GM19372 (cell line): ENCODE measurements at regions not wholly inside any gene's neighbourhood (a gene's known extent, or its start where the extent isn't known, plus 50 kb on each side); places are given as distances from the start of the nearest gene placed in this dataset.

Experiments used
- ATAC-seq: cut with Tn5 transposase; IDR thresholded peaks from one replicate; pipeline ENCODE4 v1.9.1; 2021; ENCODE audit warnings: mild to moderate bottlenecking, low read depth, moderate library complexity; ENCODE audit not compliant: unreplicated experiment

DNA sequence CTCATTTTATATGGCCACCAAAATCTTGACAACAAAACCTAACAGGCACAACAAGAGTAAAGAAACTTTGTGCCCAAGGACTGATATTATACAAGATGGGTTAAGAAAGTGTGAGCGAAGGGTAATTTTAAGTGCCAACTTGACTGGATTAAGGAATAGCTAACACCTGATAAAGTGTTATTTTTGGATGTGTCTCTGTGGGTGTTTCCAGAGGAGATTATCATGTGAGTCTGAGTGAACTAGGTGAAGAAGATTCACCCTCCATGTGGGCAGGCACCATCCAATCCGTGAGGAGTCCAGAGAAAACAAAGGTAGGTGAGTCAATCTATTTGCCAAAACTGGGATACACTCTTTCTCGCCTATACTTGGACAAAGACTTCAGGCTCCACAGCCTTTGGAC is 461.6 kb downstream of the ETS1 start:
- ATAC-seq = no peak

GRCh38 chr11:128116885-128117284 is 470.5 kb downstream of the ETS1 start:
- no peak for ATAC-seq

DNA sequence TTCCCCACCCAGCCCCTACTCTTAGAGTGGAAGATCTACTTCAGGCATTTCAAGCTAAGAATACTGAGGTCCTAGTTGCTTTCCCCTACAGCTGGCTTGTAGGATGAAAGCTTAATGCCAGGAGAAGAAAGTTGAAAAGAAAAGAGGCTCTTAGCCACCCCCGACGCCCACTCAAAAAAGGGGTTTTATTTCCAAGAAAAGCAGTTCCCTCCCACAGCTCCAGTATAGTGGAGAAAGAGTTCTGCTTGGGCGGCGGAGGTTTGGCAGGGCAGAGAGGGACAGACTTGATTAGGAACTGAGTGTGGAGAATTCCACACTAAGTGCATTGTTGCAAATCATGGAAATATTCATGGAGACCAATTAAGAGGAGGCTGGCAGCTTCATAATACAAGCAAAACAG is 470.9 kb downstream of the ETS1 start:
- ATAC-seq = no peak

DNA sequence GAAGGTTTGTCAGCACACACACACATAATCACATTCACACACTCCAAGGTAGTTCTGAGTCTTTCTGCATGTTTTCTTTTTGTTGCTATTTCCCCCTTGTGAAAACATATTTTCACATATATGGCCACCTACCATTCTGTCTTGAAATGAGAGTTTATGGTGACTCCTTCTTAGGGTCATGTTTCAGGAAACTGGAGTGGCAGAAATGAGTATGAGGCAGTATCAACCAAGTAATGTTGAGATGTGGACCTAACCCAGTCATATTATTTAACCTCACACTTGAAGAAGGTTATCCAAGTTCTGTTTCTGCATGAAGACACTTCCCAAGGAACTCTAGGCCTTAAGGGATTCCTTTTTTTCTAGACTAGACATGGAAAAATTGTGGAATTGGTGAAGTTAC is 481.4 kb downstream of the ETS1 start:
- ATAC-seq = no peak

DNA sequence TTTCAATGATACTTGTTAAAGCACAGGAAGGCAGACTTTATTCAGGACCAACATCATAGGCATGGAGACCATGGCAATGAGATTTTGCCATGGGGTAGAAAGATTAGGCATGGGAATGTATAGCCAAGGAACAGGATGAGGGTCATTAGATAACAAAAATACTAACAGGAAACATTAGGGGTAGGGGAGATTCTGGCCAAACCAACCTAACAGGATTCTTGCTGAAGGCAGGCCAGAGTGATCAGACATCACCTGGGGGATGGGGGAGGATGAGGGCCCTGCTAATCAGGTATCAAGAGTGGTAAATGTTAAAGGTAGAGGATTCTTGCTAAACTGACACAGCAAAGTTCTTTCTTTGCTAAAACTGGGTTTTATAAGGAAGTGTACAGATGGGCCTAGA is 481.8 kb downstream of the ETS1 start:
- ATAC-seq = no peak

DNA sequence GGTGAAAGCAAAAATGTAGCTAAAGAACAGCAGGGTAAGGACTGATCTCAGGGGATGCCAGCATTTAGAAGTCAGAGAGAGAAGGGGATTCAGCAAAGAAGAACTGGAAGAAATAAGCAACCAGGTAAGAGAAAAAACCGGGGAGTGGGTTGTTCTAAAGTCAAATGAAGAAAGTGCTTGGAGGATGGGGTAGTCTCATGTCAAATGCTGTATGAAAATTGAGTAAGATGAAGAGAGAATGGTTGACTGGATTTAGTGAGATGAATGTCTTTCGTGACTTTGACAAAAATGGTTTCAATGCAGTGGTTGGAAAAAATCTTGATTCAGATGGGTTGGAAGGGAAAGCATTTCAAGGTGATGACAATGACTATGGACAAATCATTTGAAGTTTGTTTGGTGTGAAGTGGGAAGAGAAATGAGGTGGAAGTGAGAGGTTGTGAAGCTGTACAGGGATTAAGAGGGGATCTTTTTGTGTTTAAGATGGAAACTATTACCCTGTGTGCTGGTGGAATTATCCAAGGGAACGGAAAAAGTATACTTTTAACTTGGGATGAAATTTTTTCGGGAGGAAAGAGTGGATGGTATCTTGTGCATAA is 484.0 kb downstream of the ETS1 start:
- ATAC-seq = no peak

- no peak for ATAC-seq
These were observed 488.6 kb downstream of the ETS1 start for GRCh38 chr11:128098781-128099180.

DNA sequence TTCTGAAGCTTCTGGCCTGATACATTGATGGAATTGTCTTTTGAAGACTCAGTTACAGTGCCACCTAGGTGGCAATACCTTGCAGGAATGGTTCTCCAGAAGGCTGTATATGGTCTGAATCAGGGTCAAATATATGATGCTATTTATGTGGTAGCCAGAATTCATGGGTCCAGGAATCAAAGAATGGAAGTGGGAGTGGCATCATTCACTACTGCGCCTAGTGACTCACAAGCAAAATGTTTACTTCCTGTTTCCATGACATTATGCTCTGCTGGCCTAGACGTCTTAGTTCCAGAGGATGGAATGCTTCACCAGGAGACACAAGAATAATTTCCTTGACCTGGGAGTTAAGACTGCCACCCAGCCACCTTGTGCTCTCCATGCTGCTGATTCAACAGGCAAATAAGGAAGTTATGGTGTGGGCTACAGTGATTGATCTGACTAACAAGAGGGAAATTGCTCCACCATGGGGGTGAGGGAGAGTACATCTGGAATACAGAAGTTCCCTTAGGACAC is 491.8 kb downstream of the ETS1 start:
- no peak for ATAC-seq

DNA sequence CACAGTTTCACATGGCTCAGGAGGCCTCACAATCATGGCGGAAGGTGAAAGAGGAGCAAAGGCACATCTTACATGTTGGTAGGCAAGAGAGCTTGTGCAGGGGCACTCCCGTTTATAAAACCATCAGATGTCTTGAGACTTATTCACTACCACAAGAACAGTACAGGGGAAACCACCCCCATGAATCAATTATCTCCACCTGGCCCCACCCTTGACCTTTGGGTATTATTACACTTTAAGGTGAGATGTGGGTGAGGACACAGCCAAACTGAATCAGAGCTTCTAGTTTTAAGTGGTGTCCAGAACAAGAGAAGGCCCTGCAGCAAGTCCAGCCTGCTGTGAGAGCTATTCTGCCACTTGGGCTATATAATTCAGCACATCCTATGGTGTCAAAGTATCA is 493.7 kb downstream of the ETS1 start:
- no peak for ATAC-seq

DNA sequence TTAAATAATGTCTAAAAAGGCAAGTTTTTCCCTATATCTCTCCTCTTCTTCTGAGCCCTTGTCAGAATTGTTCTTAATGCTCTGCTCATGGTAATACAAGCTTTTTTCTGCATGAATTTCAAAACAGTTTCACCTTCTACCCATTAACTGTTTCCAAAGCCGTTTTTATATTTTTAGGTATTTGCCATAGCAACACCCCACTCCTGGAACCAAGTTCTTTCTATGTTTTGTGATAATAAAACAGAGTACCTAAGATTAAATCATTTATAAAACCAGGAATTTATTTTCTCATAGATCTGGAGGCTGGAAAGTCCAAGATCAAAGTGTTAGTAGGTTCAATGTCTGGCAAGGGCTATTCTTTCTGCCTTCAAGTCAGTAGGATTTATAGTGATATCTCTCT is 497.4 kb downstream of the ETS1 start:
- no peak for ATAC-seq

- no peak for ATAC-seq
These were observed 500.6 kb downstream of the ETS1 start for GRCh38 chr11:128086794-128087193.

DNA sequence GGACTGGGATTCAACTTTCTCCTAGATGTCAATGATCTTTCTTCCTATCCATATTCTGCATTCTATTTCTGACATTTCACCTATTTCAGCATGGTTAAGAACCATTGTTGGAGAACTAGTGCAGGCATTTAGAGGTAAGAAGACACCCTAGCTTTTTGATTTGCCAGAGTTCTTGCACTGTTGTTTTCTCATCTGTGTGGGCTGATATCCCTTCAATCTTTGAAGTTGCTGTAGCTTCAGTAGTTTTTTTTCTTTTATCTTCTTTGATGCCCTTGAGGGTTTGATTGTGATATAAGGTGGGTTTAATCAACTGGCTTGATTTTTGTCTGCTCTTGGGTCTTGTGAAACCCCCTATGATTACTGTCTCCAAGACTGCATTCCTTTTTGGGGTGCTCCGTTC is 502.1 kb downstream of the ETS1 start:
- no peak for ATAC-seq

DNA sequence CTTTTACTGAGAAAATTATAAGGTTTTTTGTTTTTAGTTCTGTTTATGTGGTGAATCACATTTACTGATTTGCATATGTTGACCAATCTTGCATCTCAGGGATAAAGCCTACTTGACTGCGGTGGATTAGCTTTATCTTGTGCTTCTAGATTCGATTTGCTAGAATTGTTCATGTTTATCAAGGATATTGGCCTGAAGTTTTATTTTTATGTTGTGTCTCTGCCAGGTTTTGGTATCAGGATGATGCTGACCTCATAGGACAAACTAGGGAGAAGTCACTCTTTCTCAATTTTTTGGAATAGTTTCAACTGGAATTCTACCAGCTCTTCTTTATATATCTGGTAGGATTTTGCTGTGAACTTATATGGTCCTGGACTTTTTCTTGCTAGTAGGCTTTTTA is 504.8 kb downstream of the ETS1 start:
- ATAC-seq = no peak

GRCh38 chr11:128069665-128070064 is 517.7 kb downstream of the ETS1 start:
- no peak for ATAC-seq

- no peak for ATAC-seq
These were observed 519.6 kb downstream of the ETS1 start for GRCh38 chr11:128067780-128068179.

- ATAC-seq = no peak
These were observed 521.0 kb downstream of the ETS1 start for GRCh38 chr11:128066399-128066798.

DNA sequence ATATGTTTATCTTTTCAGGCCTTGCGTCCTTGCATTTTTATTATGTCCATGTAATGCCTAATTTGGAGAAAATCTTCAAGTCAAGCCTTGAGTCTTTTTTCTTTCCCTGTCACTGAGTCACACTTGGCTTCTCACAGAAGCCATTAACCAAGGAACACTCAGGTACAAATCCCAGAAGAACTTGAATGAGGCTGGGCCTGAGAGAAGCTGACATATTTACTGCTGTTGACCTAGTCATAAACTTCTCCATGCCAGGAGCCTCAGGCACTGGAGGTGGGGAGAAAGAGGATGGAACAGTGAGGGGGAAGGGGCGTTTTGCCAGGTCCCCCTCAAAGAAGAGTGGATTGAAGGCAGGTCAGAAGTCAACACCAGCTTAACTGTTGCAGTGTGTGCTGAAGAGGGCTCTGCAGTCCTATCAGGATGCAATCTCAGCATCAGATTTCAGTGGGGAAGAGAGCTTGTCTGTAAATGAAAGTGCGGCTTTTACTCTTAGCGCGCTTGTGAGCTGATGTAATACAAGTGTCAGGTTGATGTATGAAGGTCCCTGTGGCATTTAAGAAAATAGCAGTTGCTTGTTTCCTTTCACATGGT is 526.0 kb downstream of the ETS1 start:
- ATAC-seq = no peak

- ATAC-seq = no peak
These were observed 528.7 kb downstream of the ETS1 start for GRCh38 chr11:128058580-128059208.

DNA sequence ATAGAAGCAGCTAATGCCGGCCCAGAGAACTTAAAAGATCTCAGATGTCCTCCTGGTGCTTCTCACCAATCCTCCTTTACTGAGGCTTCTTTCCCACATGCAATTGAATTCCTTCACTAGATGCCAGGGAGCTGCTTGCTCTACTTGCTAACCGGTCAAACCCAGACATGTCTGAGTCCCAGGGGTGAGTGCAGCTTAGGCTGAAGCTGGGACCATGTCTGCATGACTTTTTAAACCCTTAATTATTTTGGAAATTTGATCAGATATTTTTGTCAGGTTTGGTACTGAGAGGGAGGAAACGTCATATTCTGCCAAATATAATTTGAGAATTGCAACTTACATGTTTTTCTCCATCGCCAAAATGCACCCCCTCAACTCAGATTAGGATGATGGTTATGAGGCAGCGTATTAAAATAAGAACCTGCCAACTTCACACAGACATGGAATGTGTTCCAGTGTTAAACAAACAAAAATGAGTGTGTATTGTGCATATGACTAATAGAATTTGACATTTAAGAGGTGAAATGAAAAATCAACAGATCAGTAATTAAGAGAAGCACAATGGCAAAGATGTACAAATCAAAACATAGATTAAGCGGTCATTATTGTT is 529.5 kb downstream of the ETS1 start:
- ATAC-seq = no peak

DNA sequence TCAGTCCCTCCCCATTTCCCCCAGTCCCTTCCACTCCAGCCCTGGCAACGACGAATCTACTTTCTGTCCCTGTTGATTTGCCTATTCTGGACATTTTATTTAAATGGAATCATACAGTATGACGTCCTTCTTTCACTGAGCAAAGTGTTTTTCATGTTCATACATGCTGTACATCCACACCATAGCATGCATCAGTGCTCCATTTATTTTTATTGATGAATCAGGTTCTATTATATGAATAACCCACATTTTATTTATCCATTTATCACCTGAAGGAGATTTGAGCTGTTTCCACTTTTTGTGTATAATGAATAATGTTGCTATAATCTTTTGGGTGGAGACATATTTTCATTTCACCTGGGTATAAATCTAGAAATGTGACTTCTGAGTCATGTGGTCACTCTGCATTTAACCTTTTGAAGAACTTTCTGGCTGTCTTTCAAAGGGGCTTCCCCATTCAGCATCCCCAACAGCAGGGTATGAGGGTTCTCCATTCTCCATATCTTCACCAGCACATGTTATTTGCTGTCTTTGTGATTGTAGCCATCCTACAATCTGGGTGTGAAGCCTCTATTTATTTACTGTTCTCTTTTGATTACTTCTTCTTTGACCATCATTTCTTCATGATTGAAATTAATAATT is 531.7 kb downstream of the ETS1 start:
- no peak for ATAC-seq
